ENCODE measurements at regions not wholly inside any gene's neighbourhood (a gene's known extent, or its start where the extent isn't known, plus 50 kb on each side); places are given as distances from the start of the nearest gene placed in this dataset.
"Not testable (repeated sequence)": the region's sequence is repeated elsewhere in the genome, so short reads cannot be mapped to it uniquely, and the experiment has no call there.

- no peaks in the 10 kb centered on the region for H3K9me3 ChIP-seq (ENCODE audit: insufficient read depth, low read depth, low read length)
- H3K4me1 ChIP-seq (ENCODE audit: insufficient read depth, low read length) = no peaks in the 10 kb centered on the region
- no peak overlapping the region for H3K9ac ChIP-seq (ENCODE audit: low read depth, low read length)
- no peak overlapping the region for H3K27ac ChIP-seq (ENCODE audit: low read depth, low read length)
- no peak overlapping the region for H3K4me3 ChIP-seq (ENCODE audit: low read length)
- H3K36me3 ChIP-seq (ENCODE audit: insufficient read depth, low read length) = no peaks in the 10 kb centered on the region
- no peaks in the 10 kb centered on the region for H3K27me3 ChIP-seq (ENCODE audit: insufficient read depth, low read length)
- WGBS = 93% methylated on average over 25 of the region's 25 CpGs
Measured at GRCh38 chr12:84128117-84128991, 784.2 kb downstream of the SLC6A15 start.

- H3K9me3 ChIP-seq (ENCODE audit: insufficient read depth, low read depth, low read length) = no peaks in the 10 kb centered on the region
- H3K27ac ChIP-seq (ENCODE audit: low read depth, low read length) = no peak overlapping the region
- WGBS = no CpG with 5 or more reads among the region's 1 CpG
- H3K36me3 ChIP-seq (ENCODE audit: insufficient read depth, low read length) = no peaks in the 10 kb centered on the region
- H3K4me3 ChIP-seq (ENCODE audit: low read length) = no peak overlapping the region
- H3K4me1 ChIP-seq (ENCODE audit: insufficient read depth, low read length) = no peaks in the 10 kb centered on the region
- H3K27me3 ChIP-seq (ENCODE audit: insufficient read depth, low read length) = no peaks in the 10 kb centered on the region
- no peak overlapping the region for H3K9ac ChIP-seq (ENCODE audit: low read depth, low read length)
Measured at GRCh38 chr12:84124211-84124610, 788.4 kb downstream of the SLC6A15 start.

- WGBS = 100% methylated on average over 3 of the region's 3 CpGs
- H3K9me3 ChIP-seq (ENCODE audit: insufficient read depth, low read depth, low read length) = no peaks in the 10 kb centered on the region
- H3K9ac ChIP-seq (ENCODE audit: low read depth, low read length) = no peak overlapping the region
- no peak overlapping the region for H3K27ac ChIP-seq (ENCODE audit: low read depth, low read length)
- H3K4me3 ChIP-seq (ENCODE audit: low read length) = no peak overlapping the region
- H3K36me3 ChIP-seq (ENCODE audit: insufficient read depth, low read length) = no peaks in the 10 kb centered on the region
- H3K27me3 ChIP-seq (ENCODE audit: insufficient read depth, low read length) = no peaks in the 10 kb centered on the region
- no peaks in the 10 kb centered on the region for H3K4me1 ChIP-seq (ENCODE audit: insufficient read depth, low read length)
Measured at GRCh38 chr12:84117190-84117589, 795.4 kb downstream of the SLC6A15 start.

GRCh38 chr12:84113666-84114065, 798.9 kb downstream of the SLC6A15 start:
- Histone ChIP-seq H3K27me3 (ENCODE audit: insufficient read depth, low read length) (no peaks in the 10 kb centered on the region), H3K4me3 (ENCODE audit: low read length) (no peak overlapping the region), H3K36me3 (ENCODE audit: insufficient read depth, low read length) (no peaks in the 10 kb centered on the region), H3K27ac (ENCODE audit: low read depth, low read length) (no peak overlapping the region), H3K9me3 (ENCODE audit: insufficient read depth, low read depth, low read length) (0 out of 2 replicates have a peak, but pooled peaks cover 2% of the 10 kb centered on the region), H3K4me1 (ENCODE audit: insufficient read depth, low read length) (no peaks in the 10 kb centered on the region), H3K9ac (ENCODE audit: low read depth, low read length) (no peak overlapping the region)
- 88% methylated on average over 1 of the region's 1 CpG for WGBS

- H3K27ac ChIP-seq (ENCODE audit: low read depth, low read length) = not testable (repeated sequence)
- H3K9me3 ChIP-seq (ENCODE audit: insufficient read depth, low read depth, low read length) = peaks cover 41% of the 10 kb centered on the region
- 98% methylated on average over 4 of the region's 4 CpGs for WGBS
Measured at GRCh38 chr12:84103886-84104285, 808.7 kb downstream of the SLC6A15 start.

DNA sequence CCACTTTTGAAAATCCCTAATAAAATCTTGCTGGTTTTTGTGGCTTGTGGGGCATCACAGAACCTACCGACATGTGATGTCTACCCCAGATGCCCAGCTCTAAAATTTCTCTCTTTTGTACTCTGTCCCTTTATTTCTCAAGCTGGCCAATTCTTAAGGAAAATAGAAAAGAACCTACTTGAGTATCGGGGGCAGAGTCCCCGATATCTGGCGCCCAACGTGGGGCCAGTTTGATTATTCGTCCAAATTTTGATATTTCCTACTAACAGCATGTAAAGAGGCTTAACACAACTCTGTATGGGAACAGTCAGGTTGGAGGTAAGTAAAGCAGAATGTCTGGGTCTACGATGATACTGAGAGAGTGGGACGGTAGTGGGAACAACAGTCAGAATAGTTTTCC, 810.6 kb downstream of the SLC6A15 start:
- H3K4me3 ChIP-seq (ENCODE audit: low read length); H3K4me1 ChIP-seq (ENCODE audit: insufficient read depth, low read length); H3K27me3 ChIP-seq (ENCODE audit: insufficient read depth, low read length); H3K36me3 ChIP-seq (ENCODE audit: insufficient read depth, low read length); H3K27ac ChIP-seq (ENCODE audit: low read depth, low read length); H3K9ac ChIP-seq (ENCODE audit: low read depth, low read length): not testable (repeated sequence)
- 98% methylated on average over 8 of the region's 8 CpGs for WGBS
- peaks cover 43% of the 10 kb centered on the region for H3K9me3 ChIP-seq (ENCODE audit: insufficient read depth, low read depth, low read length)

More at GRCh38 chr12:84103886-84104285, 808.7 kb downstream of the SLC6A15 start:
- H3K4me3 ChIP-seq (ENCODE audit: low read length); H3K9ac ChIP-seq (ENCODE audit: low read depth, low read length); H3K27me3 ChIP-seq (ENCODE audit: insufficient read depth, low read length); H3K36me3 ChIP-seq (ENCODE audit: insufficient read depth, low read length); H3K4me1 ChIP-seq (ENCODE audit: insufficient read depth, low read length): not testable (repeated sequence)

GRCh38 chr12:84099591-84099990, 813.0 kb downstream of the SLC6A15 start:
- H3K27ac ChIP-seq (ENCODE audit: low read depth, low read length); H3K4me3 ChIP-seq (ENCODE audit: low read length); H3K27me3 ChIP-seq (ENCODE audit: insufficient read depth, low read length); H3K36me3 ChIP-seq (ENCODE audit: insufficient read depth, low read length); H3K4me1 ChIP-seq (ENCODE audit: insufficient read depth, low read length); H3K9ac ChIP-seq (ENCODE audit: low read depth, low read length): not testable (repeated sequence)
- peaks cover 53% of the 10 kb centered on the region for H3K9me3 ChIP-seq (ENCODE audit: insufficient read depth, low read depth, low read length)
- WGBS = no CpG with 5 or more reads among the region's 1 CpG

DNA sequence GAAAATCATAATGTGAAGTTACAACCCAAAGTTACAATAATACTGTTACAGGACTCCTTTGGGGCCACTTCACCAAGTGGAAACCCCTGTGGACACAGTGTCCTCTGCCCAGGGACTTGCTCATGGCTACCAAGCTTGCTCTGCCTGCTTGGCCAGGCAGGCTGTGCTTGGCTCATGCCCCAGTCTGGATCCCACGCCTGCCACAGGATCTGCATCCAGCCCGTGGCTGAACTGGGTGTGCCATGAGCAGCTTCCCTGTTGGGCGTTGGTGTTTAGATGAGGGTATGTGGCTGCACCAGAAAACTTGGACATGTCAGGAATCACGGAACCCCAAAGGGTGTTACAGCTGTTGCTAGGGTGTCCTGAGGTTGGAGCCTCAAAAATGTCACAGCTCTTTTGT, 820.9 kb downstream of the SLC6A15 start:
- Histone ChIP-seq H3K4me1 (ENCODE audit: insufficient read depth, low read length) (no peaks in the 10 kb centered on the region), H3K9me3 (ENCODE audit: insufficient read depth, low read depth, low read length) (peaks cover 18% of the 10 kb centered on the region), H3K36me3 (ENCODE audit: insufficient read depth, low read length) (no peaks in the 10 kb centered on the region), H3K27ac (ENCODE audit: low read depth, low read length) (no peak overlapping the region), H3K4me3 (ENCODE audit: low read length) (no peak overlapping the region), H3K27me3 (ENCODE audit: insufficient read depth, low read length) (no peaks in the 10 kb centered on the region), H3K9ac (ENCODE audit: low read depth, low read length) (no peak overlapping the region)
- 92% methylated on average over 4 of the region's 4 CpGs for WGBS

DNA sequence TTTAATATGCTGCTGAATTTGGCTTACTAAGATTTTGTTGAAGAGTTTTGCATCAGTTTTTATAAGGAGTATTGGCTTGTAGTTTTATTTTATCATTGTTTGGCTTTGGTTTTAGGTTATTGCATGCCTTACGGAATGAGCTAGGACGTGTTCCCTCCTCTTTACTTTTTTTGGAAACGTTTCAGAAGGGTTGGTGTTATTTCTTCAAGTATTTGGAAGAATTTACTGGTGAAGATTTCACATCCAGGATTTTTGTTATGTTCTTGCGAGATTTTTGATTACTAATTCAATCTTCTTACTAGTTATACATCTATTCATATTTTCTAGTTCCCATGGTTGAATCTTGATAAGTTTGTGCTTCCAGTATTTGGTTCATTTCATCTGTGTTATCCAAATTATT, 823.2 kb downstream of the SLC6A15 start:
- no peaks in the 10 kb centered on the region for H3K36me3 ChIP-seq (ENCODE audit: insufficient read depth, low read length)

DNA sequence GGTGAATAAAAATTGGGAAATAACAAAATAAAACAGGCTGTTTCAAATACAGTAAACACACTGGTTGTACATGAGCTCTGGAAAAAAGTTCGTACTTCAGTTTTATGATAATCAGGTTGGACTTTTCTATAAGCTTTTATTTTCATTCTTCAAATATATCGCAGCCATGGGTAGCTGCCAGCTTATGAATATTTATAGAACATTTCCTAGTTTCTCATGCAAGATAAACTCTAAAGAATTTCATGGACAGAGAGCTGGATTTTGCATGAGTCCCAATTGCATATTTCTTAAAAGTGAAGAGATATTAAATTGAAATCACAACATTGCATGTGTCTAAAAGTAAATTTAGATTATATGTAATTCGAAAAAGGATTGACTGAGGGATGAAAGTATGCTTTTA, 827.6 kb downstream of the SLC6A15 start:
- no peak overlapping the region for H3K27ac ChIP-seq (ENCODE audit: low read depth, low read length)
- no peak overlapping the region for H3K9ac ChIP-seq (ENCODE audit: low read depth, low read length)
- H3K9me3 ChIP-seq (ENCODE audit: insufficient read depth, low read depth, low read length) = no peaks in the 10 kb centered on the region
- no peaks in the 10 kb centered on the region for H3K4me1 ChIP-seq (ENCODE audit: insufficient read depth, low read length)
- no peak overlapping the region for H3K4me3 ChIP-seq (ENCODE audit: low read length)
- WGBS = 100% methylated on average over 1 of the region's 3 CpGs
- H3K27me3 ChIP-seq (ENCODE audit: insufficient read depth, low read length) = no peaks in the 10 kb centered on the region
- H3K36me3 ChIP-seq (ENCODE audit: insufficient read depth, low read length) = no peaks in the 10 kb centered on the region

More for the DNA sequence above, 823.2 kb downstream of the SLC6A15 start:
- Histone ChIP-seq H3K4me3 (ENCODE audit: low read length) (no peak overlapping the region), H3K4me1 (ENCODE audit: insufficient read depth, low read length) (no peaks in the 10 kb centered on the region), H3K9ac (ENCODE audit: low read depth, low read length) (no peak overlapping the region), H3K9me3 (ENCODE audit: insufficient read depth, low read depth, low read length) (peaks cover 11% of the 10 kb centered on the region), H3K27me3 (ENCODE audit: insufficient read depth, low read length) (no peaks in the 10 kb centered on the region), H3K27ac (ENCODE audit: low read depth, low read length) (no peak overlapping the region)
- WGBS = 88% methylated on average over 3 of the region's 4 CpGs

- no peak overlapping the region for H3K4me3 ChIP-seq (ENCODE audit: low read length)
- H3K36me3 ChIP-seq (ENCODE audit: insufficient read depth, low read length) = no peaks in the 10 kb centered on the region
- no peaks in the 10 kb centered on the region for H3K4me1 ChIP-seq (ENCODE audit: insufficient read depth, low read length)
- no peaks in the 10 kb centered on the region for H3K9me3 ChIP-seq (ENCODE audit: insufficient read depth, low read depth, low read length)
- H3K27ac ChIP-seq (ENCODE audit: low read depth, low read length) = no peak overlapping the region
- no CpG with 5 or more reads among the region's 1 CpG for WGBS
- H3K27me3 ChIP-seq (ENCODE audit: insufficient read depth, low read length) = no peaks in the 10 kb centered on the region
- no peak overlapping the region for H3K9ac ChIP-seq (ENCODE audit: low read depth, low read length)
Measured at GRCh38 chr12:84079626-84080025, 833.0 kb downstream of the SLC6A15 start.

- H3K27ac ChIP-seq (ENCODE audit: low read depth, low read length) = no peak overlapping the region
Measured at GRCh38 chr12:84077679-84078078, 834.9 kb downstream of the SLC6A15 start.

More at GRCh38 chr12:84077679-84078078, 834.9 kb downstream of the SLC6A15 start:
- H3K4me1 ChIP-seq (ENCODE audit: insufficient read depth, low read length) = no peaks in the 10 kb centered on the region
- no peaks in the 10 kb centered on the region for H3K9me3 ChIP-seq (ENCODE audit: insufficient read depth, low read depth, low read length)
- H3K9ac ChIP-seq (ENCODE audit: low read depth, low read length) = no peak overlapping the region
- no peak overlapping the region for H3K4me3 ChIP-seq (ENCODE audit: low read length)
- no peaks in the 10 kb centered on the region for H3K36me3 ChIP-seq (ENCODE audit: insufficient read depth, low read length)
- H3K27me3 ChIP-seq (ENCODE audit: insufficient read depth, low read length) = no peaks in the 10 kb centered on the region

Data from HUES64 (cell line).